HL-60 (cell line): ENCODE measurements at regions not wholly inside any gene's neighbourhood (a gene's known extent, or its start where the extent isn't known, plus 50 kb on each side); places are given as distances from the start of the nearest gene placed in this dataset.

ENCODE experiments used
- DNase-seq, 2 experiments: peaks; one replicate each; pipeline ENCODE4 v3.0.0-alpha.2; 2010 to 2020; ENCODE audit warnings: low read depth in 1 of 2, low spot score in 1 of 2
- H3K27ac ChIP-seq: fragments of 250-450 bp; sonication (Bioruptor Pico); replicated peaks from 2 replicates; pipeline ENCODE4 v1.5.1; 2020; ENCODE audit warnings: mild to moderate bottlenecking, moderate library complexity
- H3K27me3 ChIP-seq: fragments of 250-450 bp; sonication (Bioruptor Pico); 2 replicates; pipeline ENCODE4 v1.5.1; 2021; ENCODE audit warnings: mild to moderate bottlenecking, moderate library complexity; ENCODE audit not compliant: insufficient read depth, poor library complexity, severe bottlenecking
- H3K4me3 ChIP-seq: replicated peaks from 2 replicates; pipeline ENCODE4 v1.5.1; 2011; ENCODE audit warnings: mild to moderate bottlenecking, control low read depth, low read length; ENCODE audit not compliant: insufficient read depth
- GABPA ChIP-seq: IDR thresholded peaks from 2 replicates; pipeline ENCODE4 v1.6.1; 2012; ENCODE audit warnings: low read depth
- POLR2AphosphoS5 ChIP-seq: IDR thresholded peaks from 2 replicates; pipeline ENCODE4 v1.6.1; 2012; ENCODE audit warnings: low read depth
- SPI1 ChIP-seq: IDR thresholded peaks from 2 replicates; pipeline ENCODE4 v1.6.1; 2012; ENCODE audit warnings: low read depth, mild to moderate bottlenecking, borderline replicate concordance
- TF ChIP-seq, protein P1 (sequence below): IDR thresholded peaks from 2 replicates; pipeline ENCODE4 v1.6.1; 2012; ENCODE audit warnings: low read depth; ENCODE audit not compliant: insufficient replicate concordance
- TF ChIP-seq, protein P2 (sequence below): IDR thresholded peaks from one replicate; pipeline ENCODE4 v1.5.1; 2011; ENCODE audit warnings: low read length, control low read depth, inconsistent platforms; ENCODE audit not compliant: insufficient read depth

DNA sequence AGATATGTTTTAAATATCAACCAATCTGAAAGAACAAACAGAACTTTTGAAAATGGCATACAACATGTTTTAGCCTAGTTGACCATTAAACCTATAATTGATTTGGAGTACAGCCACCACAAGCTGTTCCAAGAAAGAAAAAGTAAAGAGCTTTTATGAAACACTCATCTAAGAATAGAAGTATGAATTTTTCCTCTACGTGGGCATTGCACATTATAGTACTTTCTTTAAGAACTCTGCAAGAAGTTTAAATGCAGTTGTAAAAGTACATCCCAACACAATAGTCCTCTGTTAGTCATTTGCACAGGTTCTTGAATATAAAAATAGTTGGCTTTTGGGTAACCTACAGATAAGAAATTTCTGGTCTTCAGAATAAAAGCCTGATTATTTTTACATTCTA lies 933.6 kb upstream of the ADGRL3 start:
- H3K27ac ChIP-seq = no peak overlapping the region
- H3K4me3 ChIP-seq = no peak overlapping the region
- H3K27me3 ChIP-seq = no peaks in the 10 kb centered on the region

DNA sequence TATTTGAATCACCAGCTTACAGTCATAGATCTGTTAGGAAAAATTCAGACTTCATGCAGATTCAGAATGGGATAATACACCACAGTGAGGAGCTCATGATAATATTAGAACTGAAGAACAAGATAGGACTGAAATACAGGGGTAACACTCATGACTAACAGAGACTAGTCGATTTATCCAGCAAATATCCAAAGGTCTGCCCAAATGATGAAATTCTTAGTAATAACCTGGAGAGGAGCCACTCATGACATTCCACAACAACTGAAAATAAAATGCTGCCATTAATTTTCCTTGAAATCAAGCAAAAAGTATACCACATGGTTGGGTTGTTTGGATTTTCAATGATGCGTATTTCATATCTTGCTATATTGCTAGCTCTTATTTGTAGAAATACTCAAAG lies 903.7 kb upstream of the ADGRL3 start:
- Histone ChIP-seq H3K4me3 (no peak overlapping the region), H3K27me3 (no peaks in the 10 kb centered on the region), H3K27ac (no peak overlapping the region)
- TF ChIP-seq, protein P1, sequence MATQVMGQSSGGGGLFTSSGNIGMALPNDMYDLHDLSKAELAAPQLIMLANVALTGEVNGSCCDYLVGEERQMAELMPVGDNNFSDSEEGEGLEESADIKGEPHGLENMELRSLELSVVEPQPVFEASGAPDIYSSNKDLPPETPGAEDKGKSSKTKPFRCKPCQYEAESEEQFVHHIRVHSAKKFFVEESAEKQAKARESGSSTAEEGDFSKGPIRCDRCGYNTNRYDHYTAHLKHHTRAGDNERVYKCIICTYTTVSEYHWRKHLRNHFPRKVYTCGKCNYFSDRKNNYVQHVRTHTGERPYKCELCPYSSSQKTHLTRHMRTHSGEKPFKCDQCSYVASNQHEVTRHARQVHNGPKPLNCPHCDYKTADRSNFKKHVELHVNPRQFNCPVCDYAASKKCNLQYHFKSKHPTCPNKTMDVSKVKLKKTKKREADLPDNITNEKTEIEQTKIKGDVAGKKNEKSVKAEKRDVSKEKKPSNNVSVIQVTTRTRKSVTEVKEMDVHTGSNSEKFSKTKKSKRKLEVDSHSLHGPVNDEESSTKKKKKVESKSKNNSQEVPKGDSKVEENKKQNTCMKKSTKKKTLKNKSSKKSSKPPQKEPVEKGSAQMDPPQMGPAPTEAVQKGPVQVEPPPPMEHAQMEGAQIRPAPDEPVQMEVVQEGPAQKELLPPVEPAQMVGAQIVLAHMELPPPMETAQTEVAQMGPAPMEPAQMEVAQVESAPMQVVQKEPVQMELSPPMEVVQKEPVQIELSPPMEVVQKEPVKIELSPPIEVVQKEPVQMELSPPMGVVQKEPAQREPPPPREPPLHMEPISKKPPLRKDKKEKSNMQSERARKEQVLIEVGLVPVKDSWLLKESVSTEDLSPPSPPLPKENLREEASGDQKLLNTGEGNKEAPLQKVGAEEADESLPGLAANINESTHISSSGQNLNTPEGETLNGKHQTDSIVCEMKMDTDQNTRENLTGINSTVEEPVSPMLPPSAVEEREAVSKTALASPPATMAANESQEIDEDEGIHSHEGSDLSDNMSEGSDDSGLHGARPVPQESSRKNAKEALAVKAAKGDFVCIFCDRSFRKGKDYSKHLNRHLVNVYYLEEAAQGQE = no peak
- TF ChIP-seq SPI1 = no peak
- DNase-seq = no peak

More for the DNA sequence above, 933.6 kb upstream of the ADGRL3 start:
- TF ChIP-seq, protein P2, sequence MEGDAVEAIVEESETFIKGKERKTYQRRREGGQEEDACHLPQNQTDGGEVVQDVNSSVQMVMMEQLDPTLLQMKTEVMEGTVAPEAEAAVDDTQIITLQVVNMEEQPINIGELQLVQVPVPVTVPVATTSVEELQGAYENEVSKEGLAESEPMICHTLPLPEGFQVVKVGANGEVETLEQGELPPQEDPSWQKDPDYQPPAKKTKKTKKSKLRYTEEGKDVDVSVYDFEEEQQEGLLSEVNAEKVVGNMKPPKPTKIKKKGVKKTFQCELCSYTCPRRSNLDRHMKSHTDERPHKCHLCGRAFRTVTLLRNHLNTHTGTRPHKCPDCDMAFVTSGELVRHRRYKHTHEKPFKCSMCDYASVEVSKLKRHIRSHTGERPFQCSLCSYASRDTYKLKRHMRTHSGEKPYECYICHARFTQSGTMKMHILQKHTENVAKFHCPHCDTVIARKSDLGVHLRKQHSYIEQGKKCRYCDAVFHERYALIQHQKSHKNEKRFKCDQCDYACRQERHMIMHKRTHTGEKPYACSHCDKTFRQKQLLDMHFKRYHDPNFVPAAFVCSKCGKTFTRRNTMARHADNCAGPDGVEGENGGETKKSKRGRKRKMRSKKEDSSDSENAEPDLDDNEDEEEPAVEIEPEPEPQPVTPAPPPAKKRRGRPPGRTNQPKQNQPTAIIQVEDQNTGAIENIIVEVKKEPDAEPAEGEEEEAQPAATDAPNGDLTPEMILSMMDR = no peak
- TF ChIP-seq POLR2AphosphoS5 = no peak
- no peak for TF ChIP-seq GABPA
- no peak for TF ChIP-seq SPI1
- TF ChIP-seq, protein P1 = no peak
- no peak for DNase-seq

DNA sequence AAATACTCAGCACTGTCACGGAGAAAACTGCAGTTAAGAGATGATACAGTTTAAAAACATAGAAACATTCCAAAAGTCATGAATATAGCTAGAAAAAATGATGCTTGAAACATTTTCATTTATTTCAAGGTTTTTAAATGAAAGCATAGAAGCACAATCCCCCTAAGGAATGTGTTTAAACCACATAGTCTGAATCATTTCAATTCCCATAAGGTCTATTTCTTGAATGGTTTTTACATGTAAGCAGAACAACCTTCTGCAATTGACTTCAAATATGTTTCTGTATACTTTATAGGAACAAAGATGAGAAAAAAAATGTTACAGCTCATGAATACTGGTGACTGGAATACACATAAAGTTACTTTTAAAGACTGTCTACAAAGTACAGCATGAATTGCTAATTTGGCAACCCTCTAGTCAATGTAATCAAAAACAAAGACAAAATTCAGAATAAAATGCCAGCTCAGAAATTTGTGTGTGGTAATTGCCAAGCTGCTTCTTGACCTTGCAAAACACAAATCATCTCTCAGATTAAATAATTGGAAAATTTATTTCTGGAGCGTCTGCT lies 886.4 kb upstream of the ADGRL3 start:
- no peak overlapping the region for H3K4me3 ChIP-seq
- H3K27ac ChIP-seq = no peak overlapping the region
- no peaks in the 10 kb centered on the region for H3K27me3 ChIP-seq
- TF ChIP-seq, protein P1 = no peak
- TF ChIP-seq POLR2AphosphoS5 (no peak), GABPA (no peak), SPI1 (no peak)
- TF ChIP-seq, protein P2 = no peak
- DNase-seq = no peak

DNA sequence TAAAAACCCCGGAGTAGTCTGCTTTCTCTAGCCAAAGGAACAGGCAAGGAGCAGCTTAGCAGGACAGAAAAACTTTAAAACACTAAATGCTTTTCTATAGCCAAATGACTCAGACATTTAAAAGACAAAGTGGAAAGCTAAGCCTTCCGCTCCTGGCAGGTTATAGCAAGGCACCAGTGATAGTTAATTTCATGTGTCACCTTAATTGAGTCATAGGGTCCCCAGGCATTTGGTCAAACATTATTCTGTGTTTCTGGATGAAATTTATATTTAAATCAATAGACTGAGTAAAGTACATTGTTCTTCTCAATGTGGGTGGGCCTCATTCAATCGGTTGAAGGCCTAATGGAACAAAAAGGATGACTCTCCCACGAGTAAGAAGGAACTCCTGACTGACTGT lies 885.7 kb upstream of the ADGRL3 start:
- no peak overlapping the region for H3K27ac ChIP-seq
- no peak overlapping the region for H3K4me3 ChIP-seq
- no peak for TF ChIP-seq POLR2AphosphoS5
- TF ChIP-seq GABPA = no peak
- TF ChIP-seq, protein P2 = no peak
- TF ChIP-seq SPI1 = no peak
- TF ChIP-seq, protein P1 = no peak
- H3K27me3 ChIP-seq = no peaks in the 10 kb centered on the region
- no peak for DNase-seq
